Neural progenitor cell (in vitro differentiated cells): ENCODE measurements at regions not wholly inside any gene's neighbourhood (a gene's known extent, or its start where the extent isn't known, plus 50 kb on each side); places are given as distances from the start of the nearest gene placed in this dataset.

Experiments
- EZH2 ChIP-seq: fragments of 200-600 bp; sonication (generic); IDR thresholded peaks from 2 replicates; pipeline ENCODE4 v1.6.1; 2017; ENCODE audit warnings: antibody characterized with exemption, mild to moderate bottlenecking, moderate library complexity
- TF ChIP-seq, protein P1 (sequence below): fragments of 200-600 bp; sonication (generic); IDR thresholded peaks from 2 replicates; pipeline ENCODE4 v1.5.1; 2017; ENCODE audit warnings: antibody characterized with exemption, mild to moderate bottlenecking

DNA sequence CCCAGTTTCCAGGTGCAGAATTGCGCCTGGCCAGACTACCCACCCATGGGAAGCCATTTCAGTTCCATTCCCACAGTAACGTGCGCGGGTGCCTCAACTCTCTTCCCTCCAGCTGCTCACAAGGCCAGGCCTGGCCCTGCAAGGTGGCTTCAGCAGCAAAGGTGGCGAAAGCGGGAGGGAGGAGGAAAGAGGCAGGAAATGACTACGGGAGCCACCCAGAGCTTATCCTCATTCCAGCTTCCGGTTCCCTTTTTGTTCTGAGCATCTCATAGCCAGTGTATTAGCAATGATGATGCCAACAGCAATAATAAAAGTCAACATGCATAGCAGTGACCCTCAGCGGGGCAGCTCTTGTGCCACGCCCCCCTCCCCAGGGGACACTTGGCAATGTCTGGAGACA is 101.5 kb upstream of the BOD1 start:
- TF ChIP-seq, protein P1, sequence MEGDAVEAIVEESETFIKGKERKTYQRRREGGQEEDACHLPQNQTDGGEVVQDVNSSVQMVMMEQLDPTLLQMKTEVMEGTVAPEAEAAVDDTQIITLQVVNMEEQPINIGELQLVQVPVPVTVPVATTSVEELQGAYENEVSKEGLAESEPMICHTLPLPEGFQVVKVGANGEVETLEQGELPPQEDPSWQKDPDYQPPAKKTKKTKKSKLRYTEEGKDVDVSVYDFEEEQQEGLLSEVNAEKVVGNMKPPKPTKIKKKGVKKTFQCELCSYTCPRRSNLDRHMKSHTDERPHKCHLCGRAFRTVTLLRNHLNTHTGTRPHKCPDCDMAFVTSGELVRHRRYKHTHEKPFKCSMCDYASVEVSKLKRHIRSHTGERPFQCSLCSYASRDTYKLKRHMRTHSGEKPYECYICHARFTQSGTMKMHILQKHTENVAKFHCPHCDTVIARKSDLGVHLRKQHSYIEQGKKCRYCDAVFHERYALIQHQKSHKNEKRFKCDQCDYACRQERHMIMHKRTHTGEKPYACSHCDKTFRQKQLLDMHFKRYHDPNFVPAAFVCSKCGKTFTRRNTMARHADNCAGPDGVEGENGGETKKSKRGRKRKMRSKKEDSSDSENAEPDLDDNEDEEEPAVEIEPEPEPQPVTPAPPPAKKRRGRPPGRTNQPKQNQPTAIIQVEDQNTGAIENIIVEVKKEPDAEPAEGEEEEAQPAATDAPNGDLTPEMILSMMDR, result no peak
- no peak for TF ChIP-seq EZH2
